CD14-positive monocyte (primary cell): ENCODE measurements at regions not wholly inside any gene's neighbourhood (a gene's known extent, or its start where the extent isn't known, plus 50 kb on each side); places are given as distances from the start of the nearest gene placed in this dataset.

Experiments used
- DNase-seq, 3 donors: peaks; one replicate each; pipeline ENCODE4 v3.0.0-alpha.2; 2011 to 2022
- H2AFZ ChIP-seq: 2 replicates; pipeline ENCODE4 v1.6.0; 2012; ENCODE audit warnings: mild to moderate bottlenecking, low read depth, low read length, inconsistent platforms; ENCODE audit not compliant: insufficient read depth, poor library complexity, severe bottlenecking
- H3K27ac ChIP-seq, 2 donors: 1 replicate in 1 of 2; 2 replicates in 1 of 2; pipeline ENCODE4 v1.5.1; 2012 to 2013; ENCODE audit warnings: low read length in 2 of 2, control low read depth in 1 of 2, inconsistent platforms in 1 of 2, low read depth in 1 of 2, mild to moderate bottlenecking in 1 of 2
- H3K27me3 ChIP-seq, 2 donors: one replicate each; pipeline versions ENCODE4 v1.6.0 to v1.6.1; 2011 to 2013; ENCODE audit warnings: low read length in 2 of 2; ENCODE audit not compliant: control insufficient read depth in 2 of 2, insufficient read depth in 2 of 2
- H3K36me3 ChIP-seq, 2 donors: replicated peaks in 1 of 2; 1 replicate in 1 of 2; 2 replicates in 1 of 2; pipeline versions ENCODE4 v1.5.1 to v1.6.1; 2012 to 2013; ENCODE audit warnings: low read length in 2 of 2, control low read depth in 1 of 2, inconsistent platforms in 1 of 2, mild to moderate bottlenecking in 1 of 2; ENCODE audit not compliant: insufficient read depth in 2 of 2, control insufficient read depth in 1 of 2
- H3K4me1 ChIP-seq, 2 donors: 1 replicate in 1 of 2; 2 replicates in 1 of 2; pipeline versions ENCODE4 v1.5.1 to v1.6.1; 2012 to 2013; ENCODE audit warnings: low read length in 2 of 2, control low read depth in 1 of 2, inconsistent platforms in 1 of 2, mild to moderate bottlenecking in 1 of 2, moderate library complexity in 1 of 2; ENCODE audit not compliant: insufficient read depth in 2 of 2, control insufficient read depth in 1 of 2
- H3K4me2 ChIP-seq: replicated peaks from 2 replicates; pipeline ENCODE3; 2012; ENCODE audit warnings: low read length, moderate library complexity, mild to moderate bottlenecking; ENCODE audit not compliant: poor library complexity, severe bottlenecking; ENCODE audit errors: extremely low read depth
- H3K4me3 ChIP-seq, 3 experiments: fragments of 200-600 bp in 1 of 3; sonication (generic) in 1 of 3; replicated peaks in 1 of 3; 1 replicate in 2 of 3; 2 replicates in 1 of 3; pipeline ENCODE4 v1.5.1; 2011 to 2013; ENCODE audit warnings: low read length in 3 of 3, mild to moderate bottlenecking in 3 of 3, control low read depth in 2 of 3, low read depth in 2 of 3, inconsistent platforms in 1 of 3, moderate library complexity in 1 of 3
- H3K79me2 ChIP-seq: 2 replicates; pipeline ENCODE4 v1.6.0; 2012; ENCODE audit warnings: mild to moderate bottlenecking, control low read depth, inconsistent platforms, low read length, moderate library complexity; ENCODE audit not compliant: insufficient read depth
- H3K9ac ChIP-seq: 2 replicates; pipeline ENCODE4 v1.6.0; 2017; ENCODE audit warnings: low read length, mild to moderate bottlenecking; ENCODE audit not compliant: insufficient read depth, poor library complexity, severe bottlenecking
- H3K9me3 ChIP-seq, 2 donors: replicated peaks in 1 of 2; 1 replicate in 1 of 2; 2 replicates in 1 of 2; pipeline versions ENCODE4 v1.5.1 to v1.6.1; 2012 to 2013; ENCODE audit warnings: low read length in 2 of 2, control low read depth in 1 of 2; ENCODE audit not compliant: control insufficient read depth in 1 of 2, insufficient read depth in 1 of 2
- H4K20me1 ChIP-seq: 2 replicates; pipeline ENCODE4 v1.6.0; 2012; ENCODE audit warnings: mild to moderate bottlenecking, low read length, control low read depth, moderate library complexity; ENCODE audit not compliant: insufficient read depth
- H3K27ac Mint-ChIP-seq, 7 donors: one replicate each; pipeline ENCODE4 v1.8.0; 2020; ENCODE audit warnings: mild to moderate bottlenecking in 7 of 7, mixed read lengths in 7 of 7, moderate library complexity in 6 of 7, inconsistent platforms in 2 of 7
- H3K27me3 Mint-ChIP-seq, 3 donors: one replicate each; pipeline ENCODE4 v1.8.0; 2021 to 2022; ENCODE audit warnings: low read depth in 3 of 3, mild to moderate bottlenecking in 3 of 3, mixed read lengths in 3 of 3, moderate library complexity in 3 of 3, inconsistent platforms in 1 of 3
- H3K36me3 Mint-ChIP-seq, 2 donors: one replicate each; pipeline ENCODE4 v1.8.0; 2020; ENCODE audit warnings: mixed read lengths in 2 of 2, inconsistent platforms in 1 of 2, mild to moderate bottlenecking in 1 of 2
- H3K4me1 Mint-ChIP-seq: one replicate; pipeline ENCODE4 v1.8.0; 2020; ENCODE audit warnings: mild to moderate bottlenecking, mixed read lengths
- H3K4me3 Mint-ChIP-seq, 2 donors: one replicate each; pipeline ENCODE4 v1.8.0; 2020; ENCODE audit warnings: mild to moderate bottlenecking in 2 of 2, mixed read lengths in 2 of 2, moderate library complexity in 1 of 2
- H3K9me3 Mint-ChIP-seq, 7 donors: one replicate each; pipeline ENCODE4 v1.8.0; 2020 to 2022; ENCODE audit warnings: mixed read lengths in 7 of 7, mild to moderate bottlenecking in 6 of 7, moderate library complexity in 6 of 7, inconsistent platforms in 2 of 7
- CTCF ChIP-seq: fragments of 200-600 bp; IDR thresholded peaks from one replicate; pipeline ENCODE4 v1.8.0; 2022; ENCODE audit warnings: antibody characterized with exemption, mild to moderate bottlenecking
- WGBS: methylation state at CpG from one replicate; pipeline ENCODE4 v1.1.5; 2013; ENCODE audit warnings: missing lambda C conversion rate; ENCODE audit not compliant: insufficient coverage; 5-methylcytosine and 5-hydroxymethylcytosine counted together
- intact Hi-C, 2 donors: fragments of 100-400 bp; cut with micrococcal nuclease; formaldehyde crosslinking; loops; one replicate each; pipeline versions ENCODE4 v1.15.0 to v1.15.1; 2023

- Histone ChIP-seq H3K9ac (no peak overlapping the region), H3K27ac (no peak overlapping the region), H3K9me3 (no peaks in the 10 kb centered on the region), H3K4me1 (no peaks in the 10 kb centered on the region), H3K27me3 (no peaks in the 10 kb centered on the region), H4K20me1 (no peaks in the 10 kb centered on the region), H3K79me2 (no peaks in the 10 kb centered on the region), H3K4me2 (no peak overlapping the region), H3K36me3 (no peaks in the 10 kb centered on the region), H3K4me3 (no peak overlapping the region), H2AFZ (no peak overlapping the region)
- Mint-ChIP-seq H3K27me3 (no peaks in the 10 kb centered on the region), H3K4me3 (no peak overlapping the region), H3K27ac (no peak overlapping the region), H3K9me3 (no peaks in the 10 kb centered on the region), H3K4me1 (peaks cover 5% of the 10 kb centered on the region), H3K36me3 (no peaks in the 10 kb centered on the region)
- intact Hi-C loops, result no loop called here
- peak in 1 of 3 donors; percentile 2 for DNase-seq
- peak; percentile 45 for TF ChIP-seq CTCF
- WGBS, result 0% methylated on average over 1 of the region's 2 CpGs
Measured at GRCh38 chr12:63068857-63069442, 82.1 kb downstream of the AVPR1A start.

- no peak for TF ChIP-seq CTCF
- H4K20me1 ChIP-seq, result no peaks in the 10 kb centered on the region
- Mint-ChIP-seq H3K4me1 (peaks cover 8% of the 10 kb centered on the region), H3K27ac (no peak overlapping the region), H3K9me3 (no peaks in the 10 kb centered on the region), H3K4me3 (no peak overlapping the region), H3K36me3 (no peaks in the 10 kb centered on the region), H3K27me3 (no peaks in the 10 kb centered on the region)
- H3K4me1 ChIP-seq, result no peaks in the 10 kb centered on the region
- no peaks in the 10 kb centered on the region for H3K79me2 ChIP-seq
- intact Hi-C loops, result no loop called here
- 34% methylated on average over 3 of the region's 4 CpGs for WGBS
- no peaks in the 10 kb centered on the region for H3K36me3 ChIP-seq
- no peak for DNase-seq
- no peak overlapping the region for H3K4me2 ChIP-seq
- no peaks in the 10 kb centered on the region for H3K9me3 ChIP-seq
- H3K27me3 ChIP-seq, result no peaks in the 10 kb centered on the region
- H3K9ac ChIP-seq, result no peak overlapping the region
- no peak overlapping the region for H3K4me3 ChIP-seq
- no peak overlapping the region for H3K27ac ChIP-seq
- H2AFZ ChIP-seq, result no peak overlapping the region
Measured at GRCh38 chr12:63066782-63067181, 84.2 kb downstream of the AVPR1A start.
